SK-N-SH (cell line): ENCODE measurements at regions not wholly inside any gene's neighbourhood (a gene's known extent, or its start where the extent isn't known, plus 50 kb on each side); places are given as distances from the start of the nearest gene placed in this dataset.
"Not testable (repeated sequence)": the region's sequence is repeated elsewhere in the genome, so short reads cannot be mapped to it uniquely, and the experiment has no call there.

ENCODE experiments used
- CTCF ChIP-seq: fragments of 200-600 bp; sonication (generic); IDR thresholded peaks from 2 replicates; pipeline ENCODE4 v1.6.1; 2017; ENCODE audit warnings: antibody characterized with exemption, mild to moderate bottlenecking, moderate library complexity
- PBX3 ChIP-seq: IDR thresholded peaks from 2 replicates; pipeline ENCODE4; 2012
- POLR2AphosphoS5 ChIP-seq: IDR thresholded peaks from 2 replicates; pipeline ENCODE4 v1.6.1; 2012; ENCODE audit warnings: low read depth, low read length
- RXRA ChIP-seq: IDR thresholded peaks from 2 replicates; pipeline ENCODE4 v1.4.0; 2012; ENCODE audit warnings: low read depth, mild to moderate bottlenecking, borderline replicate concordance
- SMC3 ChIP-seq: IDR thresholded peaks from 2 replicates; pipeline ENCODE4 v1.6.1; 2012; ENCODE audit warnings: low read depth, low read length, improper control_type of control experiment
- TCF12 ChIP-seq: IDR thresholded peaks from 2 replicates; pipeline ENCODE4 v1.4.0; 2012
- USF1 ChIP-seq: IDR thresholded peaks from 2 replicates; pipeline ENCODE4 v1.4.0; 2012; ENCODE audit warnings: low read depth, borderline replicate concordance
- USF2 ChIP-seq: fragments of 150-350 bp; IDR thresholded peaks from 2 replicates; pipeline ENCODE4 v1.6.1; 2017; ENCODE audit warnings: antibody characterized with exemption, low read length, low read depth, borderline replicate concordance

- not testable (repeated sequence) for TF ChIP-seq CTCF, RXRA, POLR2AphosphoS5, PBX3, USF2, USF1, TCF12, SMC3
These were observed 120.9 kb upstream of the TNFSF4 start for GRCh38 chr1:173327987-173328386.
